HPDE6-E6E7 (cell line): ENCODE measurements at regions not wholly inside any gene's neighbourhood (a gene's known extent, or its start where the extent isn't known, plus 50 kb on each side); places are given as distances from the start of the nearest gene placed in this dataset.

ENCODE experiments used
- DNase-seq: peaks from one replicate; pipeline ENCODE4 v3.0.0; 2011; ENCODE audit warnings: missing footprints; ENCODE audit errors: extremely low spot score

DNA sequence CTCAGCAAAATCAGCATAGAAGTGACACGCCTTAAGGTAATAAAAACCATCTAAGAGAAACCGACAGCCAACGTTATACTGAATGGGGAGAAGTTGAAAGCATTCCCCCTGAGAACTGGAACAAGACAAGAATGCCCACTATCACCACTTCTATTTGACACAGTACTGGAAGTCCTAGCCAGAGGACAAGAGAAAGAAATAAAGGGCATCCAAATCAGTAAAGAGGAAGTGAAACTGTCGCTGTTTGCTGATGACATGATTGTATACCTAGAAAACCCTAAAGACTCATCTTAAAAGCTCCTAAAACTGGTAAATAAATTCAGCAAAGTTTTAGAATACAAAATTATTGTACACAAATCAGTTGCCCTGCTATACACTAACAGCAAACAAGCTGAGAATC is 393.3 kb downstream of the KIF4B start:
- DNase-seq, result no peak

DNA sequence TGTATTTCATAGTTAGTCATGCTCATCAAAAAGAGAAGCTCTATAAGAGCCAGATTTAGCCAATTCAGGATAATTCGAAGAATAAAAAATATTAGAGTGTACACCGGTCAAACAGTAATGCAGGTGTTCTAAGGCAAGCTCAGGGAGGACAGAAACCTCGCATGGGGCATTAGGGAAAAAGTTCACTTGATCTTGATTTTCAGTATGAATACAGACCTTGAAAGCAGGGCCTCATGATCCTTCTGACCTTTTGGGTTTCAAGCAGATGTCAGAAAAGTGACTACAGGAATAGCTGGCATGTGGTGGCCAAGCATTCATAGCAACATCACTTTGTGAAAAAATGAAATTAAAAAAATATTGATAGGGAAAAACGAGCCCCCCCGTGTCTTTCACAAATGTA is 394.9 kb downstream of the KIF4B start:
- no peak for DNase-seq

DNA sequence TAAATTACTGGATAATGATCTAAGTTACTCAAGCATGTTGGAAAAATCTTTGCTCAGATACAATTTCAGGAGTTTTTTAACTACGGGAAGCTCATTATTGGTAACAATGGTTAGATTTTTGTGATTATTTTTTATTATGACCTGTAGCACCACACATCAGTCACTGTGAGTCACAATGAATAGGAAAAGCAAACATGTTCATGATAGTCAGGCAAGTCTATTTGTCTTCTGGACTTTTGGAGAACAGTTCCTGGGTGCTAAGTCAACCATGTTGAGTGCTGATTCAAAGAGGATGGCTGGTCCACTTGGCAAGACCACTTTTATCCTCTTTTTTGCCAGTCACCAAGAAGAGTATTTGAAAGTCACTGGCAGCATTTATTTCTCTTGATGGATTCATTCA is 403.2 kb downstream of the KIF4B start:
- DNase-seq, result no peak

DNA sequence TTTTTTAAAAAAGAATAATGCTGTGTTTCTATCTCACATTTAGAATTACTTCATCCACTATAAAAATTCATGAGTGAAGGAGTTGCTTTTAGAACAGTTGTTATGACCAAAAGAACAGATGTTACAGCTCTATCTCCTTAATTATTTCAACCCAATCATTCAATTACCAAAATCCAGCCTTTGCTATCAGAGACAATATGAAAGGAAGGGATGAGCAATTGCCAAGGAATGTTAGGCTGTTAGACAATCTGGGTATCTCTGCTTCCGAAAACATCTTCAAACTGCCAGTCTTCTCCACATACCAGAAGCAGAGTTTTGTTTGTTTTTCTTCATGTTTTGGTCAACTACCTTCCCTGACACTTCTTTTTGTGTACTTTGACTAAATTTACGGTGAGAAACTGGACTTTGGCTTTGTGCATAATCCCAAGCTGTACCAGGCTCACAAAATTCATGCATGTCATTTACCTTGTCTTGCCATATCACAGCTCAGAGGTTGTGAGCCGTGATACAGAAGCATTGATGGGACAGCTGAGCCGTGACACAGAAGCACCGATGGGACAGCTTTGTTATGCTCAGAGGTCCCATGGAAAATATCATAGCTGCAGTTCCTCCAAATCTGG is 405.5 kb downstream of the KIF4B start:
- no peak for DNase-seq

DNA sequence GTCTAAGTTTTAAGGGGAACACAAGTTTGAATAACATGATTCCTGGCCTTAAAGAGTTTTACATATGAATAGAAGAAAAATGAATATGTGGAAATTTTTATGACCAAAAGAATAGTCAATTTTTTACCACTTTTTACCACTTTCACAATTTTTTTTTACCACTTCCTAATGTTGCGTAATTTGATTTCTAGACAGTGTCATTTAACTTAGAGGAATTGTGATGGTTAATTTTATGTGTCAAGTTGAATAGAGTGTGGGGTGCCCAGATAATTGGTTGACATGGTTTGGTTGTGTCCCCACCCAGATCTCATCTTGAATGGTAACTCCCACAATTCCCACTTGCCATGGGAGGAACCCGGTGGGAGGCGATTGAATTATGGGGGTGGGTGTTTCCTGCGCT is 416.6 kb downstream of the KIF4B start:
- no peak for DNase-seq

DNA sequence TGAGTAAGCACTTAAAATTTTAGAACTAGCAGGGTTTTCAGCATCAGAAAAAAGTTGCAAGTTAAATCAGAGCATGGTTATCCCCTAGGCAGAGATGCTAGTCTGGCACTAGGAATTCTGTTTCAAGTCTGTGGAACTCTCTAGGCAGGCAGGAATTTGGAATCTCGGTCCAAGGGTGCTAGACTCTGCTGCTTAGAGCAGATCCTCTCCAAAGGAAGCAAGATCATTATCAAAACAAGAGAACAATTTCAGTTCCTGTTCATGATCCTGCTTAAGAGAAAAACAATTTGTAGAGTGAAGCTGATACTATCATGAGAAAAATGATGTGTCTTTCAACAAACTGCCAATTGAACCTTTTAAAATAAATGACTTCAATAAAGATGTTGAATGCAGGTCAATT is 420.7 kb downstream of the KIF4B start:
- no peak for DNase-seq

DNA sequence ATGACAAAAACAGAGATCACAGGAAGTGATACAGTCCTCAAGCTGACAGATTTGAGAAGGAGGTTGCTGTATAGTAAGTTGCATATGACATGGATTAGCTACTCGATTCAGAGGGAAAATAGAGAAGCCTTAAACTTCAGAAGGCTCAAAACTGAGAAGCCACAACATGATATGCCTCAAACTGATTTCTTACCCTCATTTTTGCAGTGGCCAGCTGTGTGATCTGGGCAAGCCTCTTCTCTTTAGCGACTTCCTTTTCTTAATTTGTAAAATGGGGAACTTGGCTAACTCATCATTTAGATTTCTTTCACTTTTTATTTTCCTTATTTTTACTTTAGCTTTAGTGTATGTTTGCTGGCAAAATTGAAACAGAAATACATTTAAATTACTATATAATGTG is 421.1 kb downstream of the KIF4B start:
- no peak for DNase-seq

DNA sequence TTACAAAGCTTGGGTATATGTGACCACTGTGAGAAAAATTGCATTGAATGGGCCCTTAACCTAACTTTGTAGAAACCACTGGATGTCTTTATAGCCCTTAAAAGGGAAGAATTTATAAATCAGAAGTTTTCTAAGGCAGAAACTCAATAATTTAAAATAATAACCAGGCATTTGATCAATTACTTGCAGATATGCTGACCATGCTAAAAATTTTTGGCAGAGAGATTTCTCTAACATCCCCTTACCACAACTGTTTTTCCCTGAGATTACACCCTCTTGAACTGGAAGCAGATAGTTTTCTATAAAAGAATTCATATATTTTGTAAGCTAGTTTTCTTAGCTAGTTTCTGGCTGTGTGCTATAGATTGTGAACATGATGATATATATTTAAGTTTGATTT is 428.3 kb downstream of the KIF4B start:
- no peak for DNase-seq

DNA sequence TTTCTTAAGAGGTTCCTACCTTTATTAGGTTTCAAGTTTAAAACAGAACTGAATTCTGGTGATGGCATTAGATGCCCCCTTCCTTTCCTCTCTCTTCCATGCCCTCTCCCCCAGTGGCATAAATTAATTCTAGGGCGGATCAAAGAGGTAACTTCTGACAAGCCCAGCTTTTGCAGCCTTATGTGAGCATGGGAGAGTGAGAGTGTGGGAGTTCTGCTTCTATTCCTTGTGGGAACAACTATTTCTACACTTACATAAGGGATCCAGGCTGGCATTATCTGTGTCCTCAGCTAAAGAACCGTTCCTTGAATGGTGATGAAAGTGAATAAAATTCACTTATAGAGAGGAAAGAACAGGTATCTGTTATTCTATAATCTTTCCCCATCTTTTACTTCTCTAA is 437.6 kb downstream of the KIF4B start:
- DNase-seq, result no peak

DNA sequence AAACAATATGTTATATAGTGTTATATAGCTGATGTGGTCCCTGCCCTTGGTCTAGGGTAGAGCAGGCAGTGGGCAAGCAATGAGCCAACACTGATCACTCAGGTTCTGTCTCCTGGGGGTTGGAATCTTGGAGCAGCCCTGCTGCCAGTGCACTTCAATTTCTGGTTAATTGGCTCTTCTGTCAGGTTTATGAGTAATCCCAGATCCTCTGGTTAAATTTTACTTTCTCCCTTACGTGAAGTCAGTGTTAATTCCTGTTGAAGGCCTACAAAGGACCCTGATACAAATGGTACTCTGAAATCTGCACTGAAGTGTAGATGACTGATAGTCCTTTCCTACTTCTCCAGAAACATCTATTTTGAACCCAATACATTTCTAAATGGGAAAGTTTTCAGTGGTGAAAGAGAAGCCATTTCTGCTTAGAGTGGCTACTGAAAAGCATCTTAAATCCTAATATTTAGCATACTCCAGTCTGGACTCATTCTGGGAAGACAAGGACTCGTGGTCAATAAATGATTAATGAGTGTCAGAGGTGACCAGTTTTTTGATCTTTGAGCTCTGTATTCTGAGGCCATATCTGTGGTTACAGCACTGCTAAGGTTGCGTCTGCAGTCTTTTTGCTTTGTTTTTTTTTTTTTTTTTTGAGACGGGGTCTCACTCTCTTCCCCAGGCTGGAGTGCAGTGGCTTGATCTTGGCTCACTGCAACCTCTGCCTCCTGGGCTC is 442.4 kb downstream of the KIF4B start:
- DNase-seq, result no peak

DNA sequence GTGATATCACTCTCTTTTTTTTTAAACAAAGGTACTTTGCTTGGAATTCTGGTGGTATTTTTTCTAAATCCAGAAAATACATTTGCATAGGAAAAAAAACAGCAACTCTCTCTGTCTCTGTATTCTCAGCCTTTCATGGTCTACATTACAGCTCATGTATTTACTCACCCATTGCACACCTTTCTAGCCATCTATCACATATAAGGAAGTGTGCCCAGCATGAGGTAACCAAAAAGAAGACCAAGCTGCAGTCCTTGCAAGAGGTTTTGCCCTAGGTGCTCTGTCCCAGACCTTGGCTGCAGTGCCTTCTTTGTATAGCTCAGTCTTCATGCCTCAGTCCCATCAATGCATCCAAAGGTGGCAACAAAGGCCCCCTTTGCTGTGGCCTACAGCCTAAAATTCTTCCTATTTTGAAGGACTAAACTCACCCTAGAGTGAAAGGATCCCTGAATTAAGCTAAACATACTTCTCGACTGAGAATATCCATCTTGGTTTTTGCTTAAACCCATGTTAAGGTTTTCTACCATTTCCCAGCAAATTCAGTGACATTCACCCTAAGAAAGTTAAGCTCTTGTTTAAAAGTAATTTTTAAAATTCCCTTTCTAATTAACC is 446.4 kb downstream of the KIF4B start:
- DNase-seq, result no peak

DNA sequence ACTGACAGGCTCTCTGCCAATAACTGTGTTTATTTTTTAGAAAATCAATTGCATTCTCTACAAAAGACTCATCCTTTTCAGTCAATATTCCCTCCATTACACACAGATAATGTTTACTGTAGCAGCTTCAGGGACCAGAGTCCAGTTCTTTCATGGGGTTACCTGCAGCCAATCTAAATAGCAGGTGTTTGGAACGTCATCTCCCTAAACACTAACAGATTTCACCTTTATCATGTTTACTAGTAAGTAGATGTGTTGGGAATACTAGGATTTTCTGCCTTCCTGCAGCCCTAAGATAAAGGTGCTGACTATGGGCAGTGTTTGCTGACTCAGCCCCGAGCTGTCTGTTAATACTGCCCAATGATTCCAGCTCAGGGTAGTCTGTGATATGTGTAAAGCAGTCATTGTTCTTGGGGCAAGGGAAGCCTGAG is 447.0 kb downstream of the KIF4B start:
- DNase-seq, result no peak

DNA sequence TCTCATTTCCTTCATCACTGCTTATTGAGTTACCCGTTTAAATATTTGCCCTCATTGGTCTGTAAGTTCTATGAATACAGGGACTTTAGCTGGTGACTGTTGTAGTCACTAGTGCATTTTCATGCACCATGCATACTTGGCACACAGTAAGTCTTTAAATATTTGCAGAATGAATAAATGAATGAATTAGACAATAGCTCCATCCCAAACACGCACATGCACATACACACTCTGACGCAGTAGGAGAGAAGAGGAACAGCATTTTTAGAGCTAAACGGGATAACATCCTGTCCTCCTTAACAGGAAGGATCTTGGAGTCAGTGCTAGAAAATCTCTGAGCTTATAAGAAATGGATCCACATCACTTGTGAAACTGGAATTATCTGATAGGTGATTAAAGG is 447.7 kb downstream of the KIF4B start:
- DNase-seq, result no peak

DNA sequence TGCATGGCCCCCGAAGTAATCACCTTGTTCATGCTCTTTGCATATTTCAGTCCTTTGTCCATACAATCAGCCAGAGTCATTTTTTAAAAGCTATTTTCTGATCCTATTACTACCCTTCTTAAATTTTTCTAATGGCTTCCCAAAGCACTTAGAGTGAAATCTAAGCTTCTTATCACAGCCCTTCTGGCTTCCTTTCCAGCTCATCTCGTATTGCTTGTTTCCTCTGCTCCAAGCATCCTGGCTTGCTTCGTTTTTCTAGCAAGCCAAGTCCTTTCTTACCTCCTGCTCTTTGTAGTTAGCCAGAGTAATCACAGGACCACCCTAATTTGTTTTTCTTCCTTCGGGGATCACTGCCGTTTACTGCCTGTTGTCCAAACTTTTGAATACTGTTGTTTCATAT is 453.3 kb downstream of the KIF4B start:
- DNase-seq, result no peak

DNA sequence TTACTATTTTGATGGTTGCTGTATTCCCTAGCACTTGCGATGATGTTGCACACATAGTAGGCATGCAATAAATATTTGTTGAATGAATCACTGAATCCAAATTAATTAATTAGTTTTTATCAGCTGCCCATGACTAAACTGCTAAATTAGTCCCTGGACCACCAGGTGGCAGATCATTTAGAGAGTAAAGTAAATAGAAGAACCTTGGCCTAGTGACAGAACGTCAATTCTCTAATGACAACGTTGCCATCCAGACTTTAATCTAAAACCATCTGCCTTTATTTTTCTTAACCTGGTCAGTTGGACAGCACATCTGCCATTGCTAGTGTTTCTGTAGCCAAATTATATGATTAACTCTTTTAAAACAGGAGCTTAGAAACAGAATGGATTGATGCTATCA is 457.5 kb downstream of the KIF4B start:
- no peak for DNase-seq

DNA sequence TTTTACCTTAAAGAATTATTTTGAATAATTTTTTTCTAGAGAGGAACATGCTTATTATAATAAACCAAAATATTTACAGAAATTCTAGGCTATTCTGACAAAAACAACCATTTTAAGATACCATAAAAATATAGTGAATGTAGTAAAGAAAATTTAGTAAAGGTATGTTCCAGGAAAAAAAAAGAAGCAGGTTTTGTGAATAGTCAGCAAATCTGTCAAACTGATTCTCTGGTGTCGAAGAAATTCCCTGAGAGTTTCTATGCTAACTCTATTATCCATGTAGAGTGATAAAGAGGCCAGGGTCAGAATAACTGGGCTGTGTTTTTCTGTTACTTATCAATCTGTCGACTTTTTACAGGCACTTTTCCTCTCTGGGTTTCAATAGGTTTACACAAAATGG is 459.2 kb downstream of the KIF4B start:
- DNase-seq, result no peak

DNA sequence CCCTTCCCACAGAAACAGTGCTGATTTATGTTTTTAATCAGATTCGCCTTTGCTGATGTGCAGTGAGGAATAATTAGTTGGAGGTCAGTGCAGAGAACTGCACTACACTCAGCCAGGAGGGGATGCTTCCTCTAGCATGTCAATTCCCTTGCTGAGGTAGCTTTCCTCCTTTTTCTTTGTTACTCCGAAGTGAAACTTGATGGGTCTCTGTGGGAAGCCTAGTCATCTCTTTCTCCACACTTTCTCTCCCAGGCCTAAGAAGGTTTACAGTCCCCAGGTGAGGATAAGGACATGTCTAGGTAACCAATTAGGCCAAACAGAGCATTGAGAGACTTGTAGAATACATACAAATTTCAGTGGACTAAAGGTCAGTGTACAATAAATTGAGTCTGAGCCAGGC is 461.8 kb downstream of the KIF4B start:
- DNase-seq, result no peak

DNA sequence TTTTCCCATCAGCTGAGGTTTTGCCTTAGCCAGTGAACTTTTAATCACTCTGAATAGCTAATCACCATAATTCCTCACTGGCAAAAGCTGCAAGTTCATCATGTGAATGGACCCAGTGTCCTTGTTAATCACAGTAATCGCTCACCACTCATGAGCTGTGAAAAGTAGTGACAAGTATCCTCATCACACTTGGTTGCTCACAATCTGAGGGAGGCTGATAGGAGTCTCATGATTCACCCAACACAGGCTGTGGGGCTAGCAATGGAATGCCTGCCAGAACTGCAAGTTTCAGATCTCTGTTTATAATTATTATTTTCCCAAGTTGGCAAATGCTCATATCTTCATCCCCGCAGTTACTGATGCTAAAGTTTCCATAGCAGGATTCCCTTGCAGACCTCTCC is 467.2 kb downstream of the KIF4B start:
- DNase-seq, result no peak

DNA sequence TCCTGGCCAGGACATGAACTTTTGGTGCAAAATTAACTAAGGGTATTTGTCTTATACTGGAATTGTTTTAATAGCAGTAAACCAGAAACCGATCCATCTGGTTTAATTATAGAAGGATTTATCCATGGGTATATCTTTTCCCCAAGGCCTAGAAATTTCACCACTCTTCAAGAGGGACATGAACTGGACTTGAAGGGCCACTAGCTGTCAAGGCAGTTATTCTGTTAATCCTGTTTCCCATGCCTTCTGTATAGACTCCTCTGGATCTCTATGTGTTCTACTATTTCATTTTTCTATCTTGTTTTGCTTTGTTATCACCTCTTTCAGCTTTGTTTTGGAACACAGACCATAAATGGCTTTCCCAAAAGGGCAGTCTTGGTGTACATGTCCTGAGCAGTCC is 467.6 kb downstream of the KIF4B start:
- no peak for DNase-seq

DNA sequence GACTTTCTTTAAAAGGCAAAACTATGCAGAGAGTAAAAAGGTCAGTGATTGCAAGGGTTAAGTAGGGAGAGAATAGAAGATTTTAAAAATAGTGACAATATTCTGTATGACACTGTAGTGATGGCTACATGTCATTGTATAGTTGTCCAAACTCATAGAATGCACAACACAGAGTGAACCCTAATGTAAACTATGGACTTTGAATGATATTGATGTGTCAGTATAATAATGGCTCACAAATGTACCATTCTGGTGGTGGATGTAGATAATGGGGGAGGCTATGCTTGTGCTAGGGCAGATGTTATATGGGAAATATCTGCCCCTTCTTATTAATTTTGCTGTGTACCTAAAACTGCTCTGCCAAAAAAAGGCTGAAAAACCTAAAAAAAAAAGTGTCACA is 468.9 kb downstream of the KIF4B start:
- no peak for DNase-seq

DNA sequence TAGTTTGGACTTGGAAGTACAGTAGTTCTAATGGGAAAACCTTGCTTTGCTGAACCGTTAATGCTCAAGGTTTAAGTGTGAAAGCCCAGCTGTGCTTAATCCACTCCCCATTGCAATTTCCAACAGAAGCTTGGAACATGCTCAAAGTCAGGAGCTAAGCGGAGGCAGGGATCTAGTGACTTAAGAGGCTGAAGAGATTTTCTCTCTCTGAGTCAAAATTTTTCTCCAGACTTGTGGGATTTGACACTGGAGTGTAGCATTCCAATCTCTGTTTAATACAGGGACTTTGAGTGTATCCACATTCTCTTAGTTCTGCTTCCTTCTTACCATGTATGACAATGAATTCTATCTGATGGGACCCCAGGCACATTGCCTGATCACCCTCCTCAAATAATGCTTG is 471.8 kb downstream of the KIF4B start:
- no peak for DNase-seq

DNA sequence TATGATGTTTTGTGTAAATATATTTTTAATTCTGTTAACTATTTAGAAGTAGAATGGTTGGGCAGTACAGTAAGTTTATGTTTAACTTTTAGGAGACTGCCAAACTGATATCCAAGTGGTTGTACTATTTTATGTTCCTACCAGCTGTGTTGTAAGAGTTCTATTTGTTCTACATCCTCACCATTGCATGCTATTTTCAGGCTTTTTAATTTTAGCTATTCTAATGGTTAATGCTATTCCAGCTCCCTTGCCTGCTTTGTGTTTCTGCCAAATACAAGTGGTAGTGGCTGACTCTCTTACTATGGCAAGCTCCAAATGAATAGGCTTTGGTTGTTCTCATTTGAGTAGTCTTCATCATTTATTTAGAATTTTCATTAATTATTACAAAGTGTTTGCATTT is 476.4 kb downstream of the KIF4B start:
- DNase-seq, result no peak

DNA sequence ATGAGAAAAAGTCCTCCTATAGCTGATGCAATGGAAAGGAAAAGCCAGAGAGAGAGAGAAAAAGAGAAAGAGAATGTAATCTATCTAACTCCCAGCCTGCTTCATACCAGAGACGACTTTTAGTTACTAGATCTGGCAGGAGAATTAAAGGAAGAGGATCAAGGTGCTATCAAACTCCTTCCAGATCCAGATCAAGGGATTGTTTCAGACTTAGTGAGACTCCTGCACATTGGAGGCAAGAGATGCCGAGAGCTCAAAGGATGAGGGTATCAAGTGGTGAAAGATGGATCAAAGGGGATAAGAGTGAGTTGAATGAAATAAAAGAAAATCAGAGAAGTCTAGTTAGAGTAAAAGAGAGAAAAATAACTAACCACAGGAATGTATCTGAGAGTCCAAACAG is 478.6 kb downstream of the KIF4B start:
- no peak for DNase-seq

DNA sequence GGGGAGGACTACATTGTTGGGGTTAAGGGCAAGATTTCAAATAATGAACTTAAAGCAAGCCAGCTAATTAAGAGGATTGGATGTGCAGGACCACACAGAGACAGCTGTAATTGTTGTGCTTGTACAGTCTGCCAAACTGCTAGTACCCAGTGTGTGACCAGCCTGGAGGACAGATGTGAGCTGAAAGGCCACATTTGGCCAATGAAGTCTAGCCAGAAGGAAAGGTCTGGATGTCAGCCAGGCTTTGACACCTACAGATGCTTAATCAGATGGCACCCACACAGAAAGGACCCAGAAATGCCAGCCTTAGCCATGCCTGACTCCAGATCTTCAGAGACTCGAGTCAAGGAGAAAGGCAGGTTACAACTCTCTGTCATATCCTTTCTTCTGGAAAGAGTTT is 491.1 kb downstream of the KIF4B start:
- DNase-seq, result no peak
